H1 (cell line): ENCODE measurements at regions not wholly inside any gene's neighbourhood (a gene's known extent, or its start where the extent isn't known, plus 50 kb on each side); places are given as distances from the start of the nearest gene placed in this dataset.

Experiments
- ATF2 ChIP-seq: IDR thresholded peaks from 2 replicates; pipeline ENCODE4 v1.6.1; 2012; ENCODE audit warnings: low read length, inconsistent platforms
- CEBPB ChIP-seq: IDR thresholded peaks from 2 replicates; pipeline ENCODE4 v1.6.1; 2012; ENCODE audit warnings: low read depth, low read length
- CTCF ChIP-seq, 3 experiments: IDR thresholded peaks; 1 replicate in 2 of 3; 2 replicates in 1 of 3; pipeline versions ENCODE4 v1.5.1 to v1.6.1; 2011; ENCODE audit warnings: low read length in 3 of 3, mild to moderate bottlenecking in 3 of 3, inconsistent platforms in 2 of 3, low read depth in 1 of 3, moderate library complexity in 1 of 3; ENCODE audit not compliant: insufficient read depth in 1 of 3; ENCODE audit errors: control extremely low read depth in 1 of 3
- MAFK ChIP-seq: IDR thresholded peaks from 2 replicates; pipeline ENCODE4 v1.6.1; 2012; ENCODE audit warnings: low read depth, mild to moderate bottlenecking, improper control_type of control experiment, low read length
- SP2 ChIP-seq: IDR thresholded peaks from 2 replicates; pipeline ENCODE4 v1.6.1; 2012; ENCODE audit warnings: mild to moderate bottlenecking, low read length, inconsistent platforms

- no peak for TF ChIP-seq ATF2
- no peak for TF ChIP-seq SP2
- no peak for TF ChIP-seq MAFK
- TF ChIP-seq CTCF (IDR thresholded peaks at IDR 0.05; ENCODE audit: control extremely low read depth in 1 of 3, insufficient read depth in 1 of 3, low read depth in 1 of 3, low read length in 3 of 3): no peak
- no peak for TF ChIP-seq CEBPB
- TF ChIP-seq, all 59 proteins: peak for 0
Measured at GRCh38 chr14:62614122-62614521, 431.1 kb downstream of the KCNH5 start (continued).
